IMR-90 (cell line): ENCODE measurements at regions not wholly inside any gene's neighbourhood (a gene's known extent, or its start where the extent isn't known, plus 50 kb on each side); places are given as distances from the start of the nearest gene placed in this dataset.

Experiments used
- ATAC-seq: fragments of 200-7000 bp; cut with Tn5 transposase; 2 replicates; pipeline ENCODE4 v1.9.1; 2020; ENCODE audit warnings: low read depth, mild to moderate bottlenecking, moderate library complexity
- BruUV-seq: library from RNA; stranded (reverse); fragments of 400-500 nt; replicated peaks from 2 replicates; lab custom pipeline; 2021; lab: Mats Ljungman, UMichigan
- CTCF ChIA-PET: fragments of 300-600 bp; formaldehyde crosslinking; extraction: SDS; loops from one replicate; lab custom pipeline; 2021; ENCODE audit warnings: antibody characterized with exemption; lab: Yijun Ruan, JAX
- POLR2A ChIA-PET: fragments of 300-600 bp; sonication (Branson Sonifier 250); formaldehyde crosslinking; loops from one replicate; lab custom pipeline; 2022; ENCODE audit warnings: antibody characterized with exemption; ENCODE audit not compliant: unreplicated experiment; lab: Charles Lee
- DNase-seq: peaks from one replicate; pipeline ENCODE4 v3.0.0; 2013
- H2AFZ ChIP-seq: replicated peaks from 2 replicates; pipeline ENCODE3; 2013; ENCODE audit warnings: low read length, mild to moderate bottlenecking; ENCODE audit not compliant: poor library complexity
- H2AK5ac ChIP-seq: 2 replicates; pipeline ENCODE4 v1.6.1; 2013; ENCODE audit warnings: low read depth, low read length, inconsistent platforms
- H2AK9ac ChIP-seq: replicated peaks from 2 replicates; pipeline ENCODE3; 2013; ENCODE audit warnings: mild to moderate bottlenecking, low read depth, low read length, moderate library complexity; ENCODE audit not compliant: poor library complexity
- H2BK120ac ChIP-seq: 2 replicates; pipeline ENCODE4 v1.6.1; 2013; ENCODE audit warnings: low read depth, low read length, inconsistent platforms
- H2BK15ac ChIP-seq: 3 replicates; pipeline ENCODE4 v1.6.1; 2013; ENCODE audit warnings: low read depth, low read length, inconsistent platforms
- H2BK20ac ChIP-seq: 2 replicates; pipeline ENCODE4 v1.6.1; 2013; ENCODE audit warnings: low read depth, mild to moderate bottlenecking, inconsistent platforms, low read length, moderate library complexity
- H2BK5ac ChIP-seq: 2 replicates; pipeline ENCODE4 v1.6.1; 2013; ENCODE audit warnings: mild to moderate bottlenecking, low read depth, low read length, inconsistent platforms; ENCODE audit not compliant: poor library complexity, severe bottlenecking
- H3K14ac ChIP-seq: replicated peaks from 2 replicates; pipeline ENCODE4 v1.6.1; 2013; ENCODE audit warnings: low read depth, low read length, inconsistent platforms
- H3K18ac ChIP-seq: 2 replicates; pipeline ENCODE4 v1.6.1; 2013; ENCODE audit warnings: low read depth, low read length, control low read depth
- H3K23ac ChIP-seq: 2 replicates; pipeline ENCODE4 v1.6.1; 2013; ENCODE audit warnings: low read depth, low read length, inconsistent platforms
- H3K27ac ChIP-seq: 2 replicates; pipeline ENCODE4 v1.5.1; 2013; ENCODE audit warnings: mild to moderate bottlenecking, control low read depth, low read length; ENCODE audit not compliant: insufficient read depth
- H3K27me3 ChIP-seq: 2 replicates; pipeline ENCODE4 v1.6.1; 2013; ENCODE audit warnings: low read length; ENCODE audit not compliant: control insufficient read depth, insufficient read depth
- H3K36me3 ChIP-seq: 2 replicates; pipeline ENCODE4 v1.6.1; 2013; ENCODE audit warnings: low read length, mixed read lengths; ENCODE audit not compliant: control insufficient read depth, insufficient read depth
- H3K4ac ChIP-seq: 2 replicates; pipeline ENCODE4 v1.6.1; 2013; ENCODE audit warnings: low read depth, low read length, inconsistent platforms
- H3K4me1 ChIP-seq: 2 replicates; pipeline ENCODE4 v1.6.1; 2013; ENCODE audit warnings: low read length, mixed read lengths; ENCODE audit not compliant: control insufficient read depth, insufficient read depth
- H3K4me2 ChIP-seq: 2 replicates; pipeline ENCODE4 v1.6.1; 2013; ENCODE audit warnings: low read depth, mild to moderate bottlenecking, control low read depth, low read length, moderate library complexity
- H3K4me3 ChIP-seq: 2 replicates; pipeline ENCODE4 v1.5.1; 2013; ENCODE audit warnings: low read depth, mild to moderate bottlenecking, control low read depth, low read length, moderate library complexity; ENCODE audit not compliant: insufficient read depth
- H3K56ac ChIP-seq: 2 replicates; pipeline ENCODE4 v1.6.1; 2013; ENCODE audit warnings: low read length, inconsistent platforms; ENCODE audit not compliant: insufficient read depth; ENCODE audit errors: extremely low read depth
- H3K79me1 ChIP-seq, 2 experiments: 2 replicates each; pipeline ENCODE4 v1.6.1; 2013; ENCODE audit warnings: low read length in 2 of 2, inconsistent platforms in 1 of 2, low read depth in 1 of 2
- H3K9ac ChIP-seq: 2 replicates; pipeline ENCODE4 v1.6.1; 2013; ENCODE audit warnings: low read depth, low read length, control low read depth
- H3K9me1 ChIP-seq: 2 replicates; pipeline ENCODE4 v1.6.1; 2013; ENCODE audit warnings: low read length, inconsistent platforms; ENCODE audit not compliant: insufficient read depth
- H3K9me3 ChIP-seq: 2 replicates; pipeline ENCODE4 v1.6.1; 2013; ENCODE audit warnings: low read length; ENCODE audit not compliant: control insufficient read depth, insufficient read depth
- H4K20me1 ChIP-seq: 2 replicates; pipeline ENCODE4 v1.6.1; 2013; ENCODE audit warnings: low read length, inconsistent platforms; ENCODE audit not compliant: insufficient read depth
- H4K5ac ChIP-seq: 2 replicates; pipeline ENCODE4 v1.6.1; 2013; ENCODE audit warnings: mild to moderate bottlenecking, low read depth, low read length, control low read depth
- H4K8ac ChIP-seq, 2 experiments: 2 replicates each; pipeline ENCODE4 v1.6.1; 2013; ENCODE audit warnings: low read depth in 2 of 2, low read length in 2 of 2, control low read depth in 1 of 2, inconsistent platforms in 1 of 2
- H4K91ac ChIP-seq: 2 replicates; pipeline ENCODE4 v1.6.1; 2013; ENCODE audit warnings: low read depth, low read length, inconsistent platforms; ENCODE audit not compliant: insufficient read depth
- BHLHE40 ChIP-seq: fragments of 150-350 bp; IDR thresholded peaks from 2 replicates; pipeline ENCODE4 v1.6.1; 2016; ENCODE audit warnings: mild to moderate bottlenecking, low read depth, low read length
- CEBPB ChIP-seq: IDR thresholded peaks from 2 replicates; pipeline ENCODE4 v1.6.1; 2012; ENCODE audit warnings: low read depth, low read length, improper control_type of control experiment
- CHD1 ChIP-seq: IDR thresholded peaks from 2 replicates; pipeline ENCODE4 v1.6.1; 2012; ENCODE audit warnings: low read depth, low read length, improper control_type of control experiment
- ELK1 ChIP-seq: fragments of 150-350 bp; IDR thresholded peaks from 2 replicates; pipeline ENCODE4 v1.6.1; 2016; ENCODE audit warnings: low read depth, mild to moderate bottlenecking, low read length, moderate library complexity, borderline replicate concordance
- FOS ChIP-seq: fragments of 150-350 bp; IDR thresholded peaks from 2 replicates; pipeline ENCODE4 v1.6.1; 2016; ENCODE audit warnings: low read depth, low read length
- MAFK ChIP-seq: IDR thresholded peaks from 2 replicates; pipeline ENCODE4 v1.6.1; 2012; ENCODE audit warnings: low read depth, low read length, improper control_type of control experiment
- MAZ ChIP-seq: IDR thresholded peaks from 2 replicates; pipeline ENCODE4 v1.6.1; 2012; ENCODE audit warnings: low read depth, mild to moderate bottlenecking, low read length, improper control_type of control experiment, moderate library complexity, borderline replicate concordance
- MXI1 ChIP-seq: IDR thresholded peaks from 2 replicates; pipeline ENCODE4 v1.6.1; 2012; ENCODE audit warnings: low read depth, mild to moderate bottlenecking, low read length, moderate library complexity, borderline replicate concordance
- NFE2L2 ChIP-seq: fragments of 150-350 bp; IDR thresholded peaks from 2 replicates; pipeline ENCODE4 v1.6.1; 2016; ENCODE audit warnings: low read depth, mild to moderate bottlenecking, low read length
- POLR2A ChIP-seq: IDR thresholded peaks from 2 replicates; pipeline ENCODE4 v1.6.1; 2012; ENCODE audit warnings: mild to moderate bottlenecking, low read depth, low read length
- RAD21 ChIP-seq: IDR thresholded peaks from 2 replicates; pipeline ENCODE4 v1.6.1; 2012; ENCODE audit warnings: low read length, improper control_type of control experiment
- RCOR1 ChIP-seq: IDR thresholded peaks from 2 replicates; pipeline ENCODE4 v1.6.1; 2012; ENCODE audit warnings: mild to moderate bottlenecking, low read length, improper control_type of control experiment; ENCODE audit not compliant: insufficient replicate concordance
- RFX5 ChIP-seq: IDR thresholded peaks from 2 replicates; pipeline ENCODE4 v1.8.0; 2012; ENCODE audit warnings: low read depth, mild to moderate bottlenecking, low read length, moderate library complexity
- SMC3 ChIP-seq: fragments of 150-350 bp; IDR thresholded peaks from 2 replicates; pipeline ENCODE4 v1.6.1; 2016; ENCODE audit warnings: low read depth, mild to moderate bottlenecking, antibody characterized with exemption, low read length, moderate library complexity
- USF2 ChIP-seq: fragments of 150-350 bp; IDR thresholded peaks from 2 replicates; pipeline ENCODE4 v1.6.1; 2017; ENCODE audit warnings: mild to moderate bottlenecking, antibody characterized with exemption, low read length, low read depth
- WGBS, 2 experiments: methylation state at CpG; one replicate each; pipeline versions ENCODE4 v1.1.5 to v1.1.7; 2013; ENCODE audit warnings: missing lambda C conversion rate in 2 of 2; ENCODE audit not compliant: insufficient read length in 1 of 2; ENCODE audit errors: extremely low coverage in 2 of 2; 5-methylcytosine and 5-hydroxymethylcytosine counted together
- dilution Hi-C: fragments of 300-500 bp; cut with HindIII; formaldehyde crosslinking; loops from one replicate; pipeline ENCODE4 v1.14.3; 2018; ENCODE audit warnings: low sequenced_read_pairs; ENCODE audit not compliant: unreplicated experiment
- in situ Hi-C: fragments of 300-500 bp; cut with MboI; formaldehyde crosslinking; loops from 3 replicates; pipeline ENCODE4 v1.14.3; 2019; ENCODE audit warnings: low sequenced_read_pairs, inconsistent platforms, mixed read lengths
- intact Hi-C: fragments of 100-400 bp; cut with micrococcal nuclease; formaldehyde crosslinking; loops from 2 replicates; pipeline ENCODE4 v1.10.0; 2022
- TF ChIP-seq, protein P1 (sequence below): conservative IDR thresholded peaks from 2 replicates; pipeline ENCODE4 v1.5.1; 2012; ENCODE audit warnings: mild to moderate bottlenecking, low read depth, low read length, improper control_type of control experiment

GRCh38 chr21:16538936-16539440 lies 809.2 kb downstream of the USP25 start:
- no peaks in the 10 kb centered on the region for H3K9me3 ChIP-seq
- no TSS peak for BruUV-seq
- no peak overlapping the region for H4K8ac ChIP-seq
- H3K14ac ChIP-seq, result no peak overlapping the region
- H4K5ac ChIP-seq, result no peak overlapping the region
- DNase-seq (no peak), ATAC-seq (no peak)
- dilution Hi-C loops (no loop called here), intact Hi-C loops (loop anchor here (5.0 kb wide), 1 partner anchor 33 kb away; no protein-coding TSS in a partner anchor), in situ Hi-C loops (no loop called here)
- H2BK120ac ChIP-seq, result no peak overlapping the region
- no peak overlapping the region for H3K56ac ChIP-seq
- H2BK15ac ChIP-seq, result no peak overlapping the region
- no peak overlapping the region for H3K4me2 ChIP-seq
- H2BK5ac ChIP-seq, result no peak overlapping the region
- no peak overlapping the region for H3K9ac ChIP-seq
- no peak overlapping the region for H3K4me3 ChIP-seq
- no peak overlapping the region for H3K27ac ChIP-seq
- H2AK9ac ChIP-seq, result no peak overlapping the region
- no peak overlapping the region for H3K23ac ChIP-seq
- POLR2A ChIA-PET, result no interaction called here
- 0 out of 2 replicates have a peak, but pooled peaks cover 3% of the 10 kb centered on the region for H3K9me1 ChIP-seq
- no peak overlapping the region for H2AFZ ChIP-seq
- no peak overlapping the region for H4K91ac ChIP-seq
- H3K4me1 ChIP-seq, result peaks cover 3% of the 10 kb centered on the region; the same call in 1 of the 2 replicates
- H2BK20ac ChIP-seq, result no peak overlapping the region
- H3K18ac ChIP-seq, result no peak overlapping the region
- H3K27me3 ChIP-seq, result no peaks in the 10 kb centered on the region
- no peaks in the 10 kb centered on the region for H3K79me1 ChIP-seq
- no peak overlapping the region for H2AK5ac ChIP-seq
- H4K20me1 ChIP-seq, result no peaks in the 10 kb centered on the region
- H3K36me3 ChIP-seq, result no peaks in the 10 kb centered on the region
- no CpG with 5 or more reads among the region's 7 CpGs for WGBS, 2 experiments
- no peak overlapping the region for H3K4ac ChIP-seq
- no peak for TF ChIP-seq NFE2L2
- TF ChIP-seq ELK1, result no peak
- TF ChIP-seq FOS, result no peak
- TF ChIP-seq USF2, result no peak
- TF ChIP-seq RFX5, result no peak
- TF ChIP-seq BHLHE40, result no peak
- no peak for TF ChIP-seq POLR2A
- TF ChIP-seq CEBPB, result no peak
- TF ChIP-seq RCOR1, result no peak
- TF ChIP-seq MAZ, result no peak
- no peak for TF ChIP-seq MAFK
- no peak for TF ChIP-seq SMC3
- no peak for TF ChIP-seq MXI1
- no peak for TF ChIP-seq RAD21
- no peak for TF ChIP-seq CHD1
- TF ChIP-seq, protein P1, sequence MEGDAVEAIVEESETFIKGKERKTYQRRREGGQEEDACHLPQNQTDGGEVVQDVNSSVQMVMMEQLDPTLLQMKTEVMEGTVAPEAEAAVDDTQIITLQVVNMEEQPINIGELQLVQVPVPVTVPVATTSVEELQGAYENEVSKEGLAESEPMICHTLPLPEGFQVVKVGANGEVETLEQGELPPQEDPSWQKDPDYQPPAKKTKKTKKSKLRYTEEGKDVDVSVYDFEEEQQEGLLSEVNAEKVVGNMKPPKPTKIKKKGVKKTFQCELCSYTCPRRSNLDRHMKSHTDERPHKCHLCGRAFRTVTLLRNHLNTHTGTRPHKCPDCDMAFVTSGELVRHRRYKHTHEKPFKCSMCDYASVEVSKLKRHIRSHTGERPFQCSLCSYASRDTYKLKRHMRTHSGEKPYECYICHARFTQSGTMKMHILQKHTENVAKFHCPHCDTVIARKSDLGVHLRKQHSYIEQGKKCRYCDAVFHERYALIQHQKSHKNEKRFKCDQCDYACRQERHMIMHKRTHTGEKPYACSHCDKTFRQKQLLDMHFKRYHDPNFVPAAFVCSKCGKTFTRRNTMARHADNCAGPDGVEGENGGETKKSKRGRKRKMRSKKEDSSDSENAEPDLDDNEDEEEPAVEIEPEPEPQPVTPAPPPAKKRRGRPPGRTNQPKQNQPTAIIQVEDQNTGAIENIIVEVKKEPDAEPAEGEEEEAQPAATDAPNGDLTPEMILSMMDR, result no peak
- CTCF ChIA-PET, result interaction anchor here (0.6 kb wide), 1 partner anchor 22 kb away, joined by 3 read pairs; no protein-coding TSS in a partner anchor
